Mammary epithelial cell (primary cell): ENCODE measurements at regions not wholly inside any gene's neighbourhood (a gene's known extent, or its start where the extent isn't known, plus 50 kb on each side); places are given as distances from the start of the nearest gene placed in this dataset.

ENCODE experiments used
- CTCF ChIP-seq, 2 donors: IDR thresholded peaks in 1 of 2; conservative IDR thresholded peaks in 1 of 2; 2 replicates each; pipeline ENCODE4 v1.5.1; 2011 to 2012; ENCODE audit warnings: inconsistent platforms in 2 of 2, low read length in 2 of 2, mild to moderate bottlenecking in 2 of 2, control low read depth in 1 of 2, low read depth in 1 of 2; ENCODE audit not compliant: insufficient read depth in 1 of 2; ENCODE audit errors: extremely low read depth in 1 of 2
- EZH2 ChIP-seq: IDR thresholded peaks from 2 replicates; pipeline ENCODE4 v1.6.1; 2012; ENCODE audit warnings: low read length, inconsistent platforms, borderline replicate concordance

- TF ChIP-seq CTCF (conservative IDR thresholded peaks at IDR 0.05 in 1 of 2, IDR thresholded peaks at IDR 0.05 in 1 of 2; ENCODE audit: extremely low read depth in 1 of 2, insufficient read depth in 1 of 2, low read depth in 1 of 2, low read length in 2 of 2), result no peak
- TF ChIP-seq EZH2, result no peak
These were observed 110.1 kb downstream of the SMIM20 start for GRCh38 chr4:26024079-26024478.
